GM12878 (cell line): ENCODE measurements at regions not wholly inside any gene's neighbourhood (a gene's known extent, or its start where the extent isn't known, plus 50 kb on each side); places are given as distances from the start of the nearest gene placed in this dataset.

ENCODE experiments used
- CBX5 ChIP-seq: sonication (generic); IDR thresholded peaks from 2 replicates; pipeline ENCODE4 v1.6.1; 2016; ENCODE audit warnings: low read depth, moderate library complexity, mild to moderate bottlenecking, inconsistent platforms
- CEBPB ChIP-seq, 2 experiments: fragments of 150-350 bp in 1 of 2; IDR thresholded peaks; 2 replicates each; pipeline ENCODE4 v1.6.1; 2012 to 2014; ENCODE audit warnings: low read depth in 2 of 2, low read length in 2 of 2, borderline replicate concordance in 1 of 2, inconsistent platforms in 1 of 2
- CTCF ChIP-seq, 3 experiments: IDR thresholded peaks in 2 of 3; conservative IDR thresholded peaks in 1 of 3; 2 replicates each; pipeline ENCODE4 v1.5.1; 2011; ENCODE audit warnings: low read depth in 3 of 3, low read length in 3 of 3, mild to moderate bottlenecking in 3 of 3, control low read depth in 2 of 3, moderate library complexity in 2 of 3, inconsistent platforms in 1 of 3, mixed read lengths in 1 of 3; ENCODE audit not compliant: control insufficient read depth in 2 of 3, insufficient read depth in 1 of 3; ENCODE audit errors: extremely low read depth in 1 of 3
- EED ChIP-seq: sonication (generic); IDR thresholded peaks from 2 replicates; pipeline ENCODE4 v1.6.1; 2016; ENCODE audit warnings: antibody characterized with exemption, low read depth
- ESRRA ChIP-seq: IDR thresholded peaks from 2 replicates; pipeline ENCODE4 v1.6.1; 2012; ENCODE audit warnings: mild to moderate bottlenecking, low read length, improper control_type of control experiment
- EZH2 ChIP-seq: IDR thresholded peaks from 2 replicates; pipeline ENCODE4 v1.6.1; 2012; ENCODE audit warnings: low read depth, mild to moderate bottlenecking, control low read depth, inconsistent platforms, low read length, borderline replicate concordance; ENCODE audit not compliant: control insufficient read depth
- KDM1A ChIP-seq: fragments of 200-600 bp; sonication (generic); IDR thresholded peaks from 2 replicates; pipeline ENCODE4 v1.6.1; 2016; ENCODE audit warnings: borderline replicate concordance
- POLR2A ChIP-seq: IDR thresholded peaks from 2 replicates; pipeline ENCODE4 v1.6.1; 2011; ENCODE audit warnings: low read depth, mild to moderate bottlenecking, low read length
- ZBTB40 ChIP-seq: fragments of 450-650 bp; IDR thresholded peaks from 2 replicates; pipeline ENCODE4 v1.6.1; 2016; ENCODE audit warnings: mild to moderate bottlenecking, moderate library complexity, borderline replicate concordance
- ZNF274 ChIP-seq: IDR thresholded peaks from one replicate; pipeline ENCODE4 v1.8.0; 2011; ENCODE audit not compliant: insufficient read length, insufficient read depth

- TF ChIP-seq ZNF274 (no peak), POLR2A (no peak), CTCF (IDR thresholded peaks at IDR 0.05 in 2 of 3, conservative IDR thresholded peaks at IDR 0.05 in 1 of 3; ENCODE audit: control insufficient read depth in 2 of 3, extremely low read depth in 1 of 3, insufficient read depth in 1 of 3, low read depth in 3 of 3, low read length in 3 of 3) (no peak), EZH2 (no peak), ESRRA (no peak), ZBTB40 (no peak), CBX5 (no peak), EED (no peak), KDM1A (no peak), CEBPB (IDR thresholded peaks at IDR 0.05; ENCODE audit: borderline replicate concordance in 1 of 2, low read depth in 2 of 2, low read length in 2 of 2) (no peak)
Observed at GRCh38 chr18:76594966-76595365, 99.9 kb upstream of the ZNF516 start.
